Heart left ventricle (tissue), 16 donors: ENCODE measurements at regions not wholly inside any gene's neighbourhood (a gene's known extent, or its start where the extent isn't known, plus 50 kb on each side); places are given as distances from the start of the nearest gene placed in this dataset.
"Not testable (repeated sequence)": the region's sequence is repeated elsewhere in the genome, so short reads cannot be mapped to it uniquely, and the experiment has no call there.

ENCODE experiments used
- ATAC-seq, 4 donors: fragments of 200-7000 bp; cut with Tn5 transposase; one replicate each; pipeline ENCODE4 v1.9.1; 2020 to 2022; ENCODE audit warnings: moderate library complexity in 4 of 4, mild to moderate bottlenecking in 3 of 4, moderate number of reproducible peaks in 1 of 4
- DNase-seq, 5 donors: peaks; one replicate each; pipeline ENCODE4 v3.0.0-alpha.2; 2020
- H3K27ac ChIP-seq, 12 donors: fragments of 200-600 bp; sonication (generic) in 4 of 12; one replicate each; pipeline versions ENCODE4 v1.5.0 to v1.8.0; 2016 to 2022; ENCODE audit warnings: mild to moderate bottlenecking in 2 of 12
- H3K27me3 ChIP-seq, 9 donors: fragments of 200-600 bp; sonication (generic) in 2 of 9; one replicate each; pipeline versions ENCODE4 v1.5.1 to v1.8.0; 2016 to 2022; ENCODE audit warnings: mild to moderate bottlenecking in 3 of 9
- H3K36me3 ChIP-seq, 9 donors: fragments of 200-600 bp; sonication (generic) in 2 of 9; one replicate each; pipeline versions ENCODE4 v1.5.0 to v1.8.0; 2018 to 2022; ENCODE audit warnings: mild to moderate bottlenecking in 2 of 9
- H3K4me1 ChIP-seq, 12 donors: fragments of 200-600 bp; sonication (generic) in 4 of 12; one replicate each; pipeline versions ENCODE4 v1.5.0 to v1.8.0; 2016 to 2022; ENCODE audit warnings: mild to moderate bottlenecking in 3 of 12
- H3K4me3 ChIP-seq, 12 donors: fragments of 200-600 bp; sonication (generic) in 4 of 12; one replicate each; pipeline versions ENCODE4 v1.5.0 to v1.8.0; 2017 to 2022; ENCODE audit warnings: mild to moderate bottlenecking in 9 of 12, moderate library complexity in 4 of 12
- H3K9me3 ChIP-seq, 12 donors: fragments of 200-600 bp; sonication (generic) in 4 of 12; one replicate each; pipeline versions ENCODE4 v1.5.0 to v1.8.0; 2016 to 2022; ENCODE audit warnings: mild to moderate bottlenecking in 1 of 12
- POLR2A ChIP-seq, 2 donors: fragments of 450-650 bp; IDR thresholded peaks; one replicate each; pipeline ENCODE4 v1.6.1; 2017; ENCODE audit warnings: antibody characterized with exemption in 2 of 2, mild to moderate bottlenecking in 2 of 2, moderate library complexity in 2 of 2
- WGBS, 4 donors: extraction: QIAGEN DNeasy Blood & Tissue Kit in 2 of 4; methylation state at CpG; one replicate each; pipeline versions ENCODE4 v1.1.5 to v1.1.7; 2013 to 2018; 5-methylcytosine and 5-hydroxymethylcytosine counted together
- intact Hi-C, 10 donors: fragments of 100-400 bp; cut with DNase I; formaldehyde crosslinking; loops; one replicate each; pipeline versions ENCODE4 v1.11.1 to v1.14.2; 2022
- TF ChIP-seq, protein P1 (sequence below), 12 donors: fragments of 200-600 bp; sonication (generic) in 4 of 12; IDR thresholded peaks; one replicate each; pipeline versions ENCODE4 v1.5.0 to v1.8.0; 2018 to 2022; ENCODE audit warnings: antibody characterized with exemption in 12 of 12, mild to moderate bottlenecking in 5 of 12
- donor health status: ischemic (EF 13 %, LVEDD 7.1; RV severe dilation, severe dysfunction).
- donor health status: healthy with polysubstance abuse.
- donor health status: DM: no; HTN: yes; CAD: no.
- donor health status: DM: no; HTN: no; CAD: no.
- donor health status: ischemic (EF 25% LVEDD 6.9; RV normal size, moderate dysfunction).
- donor health status: ischemic (EF 25% LVEDD 5.7; RV mildly dilated, moderate dysfunction).
- donor health status: healthy.
- donor health status: DM: yes; HTN: yes; CAD: no.
- donor health status: ischemic (EF 35%, LVEDD 5.7; RV mildly dilated, moderate dysfunction).
- donor health status: nonischemic (EF 11% LVEDD 7.7; RV severe dilation, severe dysfunction).
- donor health status: DM: yes; HTN: yes; CAD: no.
- donor health status: PGD.
- donor health status: ischemic (EF 29% LVEDD 5.4; RV normal size, mild dysfunction).
- donor health status: nonischemic (EF 23%, LVEDD 6.1; RV moderate dilation, normal function).

DNA sequence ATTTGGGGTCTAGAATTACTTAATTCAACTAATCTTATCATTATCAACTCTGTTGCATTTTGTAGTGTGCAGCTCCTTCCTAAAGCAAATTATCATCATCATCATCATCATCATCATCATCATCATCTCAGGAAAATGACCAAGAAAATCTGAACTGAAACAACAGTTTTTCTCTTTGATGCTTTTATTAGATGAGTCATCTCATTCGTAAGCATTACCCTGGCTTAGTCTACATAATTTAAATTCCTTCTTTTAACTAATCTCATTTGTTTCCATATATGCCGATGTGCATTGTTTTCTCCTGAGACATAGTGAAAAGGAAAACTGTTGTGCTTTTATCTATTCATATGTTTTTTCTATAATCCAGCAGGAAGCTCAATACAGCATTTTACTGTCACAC, 173.0 kb upstream of the PDE4D start:
- no peaks in the 10 kb centered on the region for H3K27me3 ChIP-seq
- no peak for TF ChIP-seq POLR2A (IDR thresholded peaks at IDR 0.05)
- TF ChIP-seq, protein P1, sequence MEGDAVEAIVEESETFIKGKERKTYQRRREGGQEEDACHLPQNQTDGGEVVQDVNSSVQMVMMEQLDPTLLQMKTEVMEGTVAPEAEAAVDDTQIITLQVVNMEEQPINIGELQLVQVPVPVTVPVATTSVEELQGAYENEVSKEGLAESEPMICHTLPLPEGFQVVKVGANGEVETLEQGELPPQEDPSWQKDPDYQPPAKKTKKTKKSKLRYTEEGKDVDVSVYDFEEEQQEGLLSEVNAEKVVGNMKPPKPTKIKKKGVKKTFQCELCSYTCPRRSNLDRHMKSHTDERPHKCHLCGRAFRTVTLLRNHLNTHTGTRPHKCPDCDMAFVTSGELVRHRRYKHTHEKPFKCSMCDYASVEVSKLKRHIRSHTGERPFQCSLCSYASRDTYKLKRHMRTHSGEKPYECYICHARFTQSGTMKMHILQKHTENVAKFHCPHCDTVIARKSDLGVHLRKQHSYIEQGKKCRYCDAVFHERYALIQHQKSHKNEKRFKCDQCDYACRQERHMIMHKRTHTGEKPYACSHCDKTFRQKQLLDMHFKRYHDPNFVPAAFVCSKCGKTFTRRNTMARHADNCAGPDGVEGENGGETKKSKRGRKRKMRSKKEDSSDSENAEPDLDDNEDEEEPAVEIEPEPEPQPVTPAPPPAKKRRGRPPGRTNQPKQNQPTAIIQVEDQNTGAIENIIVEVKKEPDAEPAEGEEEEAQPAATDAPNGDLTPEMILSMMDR (IDR thresholded peaks at IDR 0.05): no peak
- ATAC-seq: no peak
- no peaks in the 10 kb centered on the region for H3K4me1 ChIP-seq
- H3K9me3 ChIP-seq: peaks cover 0 to 12% (median 0%) of the 10 kb centered on the region in 12 donors
- H3K4me3 ChIP-seq: no peak overlapping the region
- intact Hi-C loops: no loop called here
- 38 to 52% (median 43%) methylated on average over 2 of the region's 2 CpGs for WGBS, 4 donors
- no peak overlapping the region for H3K27ac ChIP-seq
- no peak for DNase-seq
- H3K36me3 ChIP-seq: no peaks in the 10 kb centered on the region

DNA sequence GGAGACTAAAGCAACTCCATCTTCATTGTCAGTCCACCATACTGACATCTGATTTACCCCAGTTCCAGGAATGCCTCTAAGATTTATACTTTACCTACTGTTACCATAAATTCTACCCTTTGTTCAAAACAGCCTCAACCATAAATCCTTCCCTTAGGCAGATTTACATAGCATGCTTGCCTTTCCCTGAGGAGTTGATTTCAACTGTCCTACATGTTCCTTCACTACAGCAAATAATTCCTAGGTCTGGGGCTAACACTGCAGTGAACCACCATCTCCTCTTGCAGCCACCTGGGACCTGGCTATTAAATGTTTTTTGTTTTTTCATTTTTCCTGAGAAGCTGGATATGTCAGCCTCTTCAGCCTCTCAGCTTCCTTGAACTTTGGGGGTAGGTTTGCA, 166.9 kb upstream of the PDE4D start:
- ATAC-seq (no peak), DNase-seq (no peak)
- Histone ChIP-seq H3K4me3 (no peak overlapping the region), H3K27ac (no peak overlapping the region), H3K4me1 (no peaks in the 10 kb centered on the region), H3K36me3 (no peaks in the 10 kb centered on the region), H3K27me3 (no peaks in the 10 kb centered on the region), H3K9me3 (no peaks in the 10 kb centered on the region)
- TF ChIP-seq, protein P1 (IDR thresholded peaks at IDR 0.05): no peak
- no peak for TF ChIP-seq POLR2A (IDR thresholded peaks at IDR 0.05)
- intact Hi-C loops: no loop called here

DNA sequence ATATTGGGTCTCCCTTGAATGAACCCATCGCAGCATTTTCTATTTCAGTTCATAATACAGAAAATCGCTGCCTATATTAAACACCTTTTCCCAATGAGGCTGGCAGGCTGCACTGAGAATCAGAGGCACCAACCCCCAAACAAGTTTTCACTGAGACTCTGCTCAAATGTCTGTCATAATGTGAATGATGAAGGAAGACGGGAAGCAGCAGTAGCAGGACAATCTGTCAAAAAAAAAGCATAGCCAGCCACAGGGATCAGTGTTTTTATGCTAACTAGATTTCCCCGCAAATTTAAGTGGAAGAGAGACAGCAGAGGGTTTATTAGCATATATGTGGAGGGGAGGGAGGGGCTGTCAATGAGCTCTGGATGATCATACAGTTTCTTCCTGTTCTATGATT, 162.7 kb upstream of the PDE4D start:
- Histone ChIP-seq H3K27ac (no peak overlapping the region), H3K9me3 (peaks cover 0 to 18% (median 0%) of the 10 kb centered on the region in 12 donors), H3K4me1 (no peaks in the 10 kb centered on the region), H3K27me3 (no peaks in the 10 kb centered on the region), H3K36me3 (no peaks in the 10 kb centered on the region), H3K4me3 (no peak overlapping the region)
- no peak for TF ChIP-seq POLR2A (IDR thresholded peaks at IDR 0.05)
- TF ChIP-seq, protein P1 (IDR thresholded peaks at IDR 0.05): no peak
- WGBS, 4 donors: 66 to 81% (median 72%) methylated on average over 4 of the region's 4 CpGs
- no peak for ATAC-seq
- no peak for DNase-seq
- intact Hi-C loops: no loop called here

DNA sequence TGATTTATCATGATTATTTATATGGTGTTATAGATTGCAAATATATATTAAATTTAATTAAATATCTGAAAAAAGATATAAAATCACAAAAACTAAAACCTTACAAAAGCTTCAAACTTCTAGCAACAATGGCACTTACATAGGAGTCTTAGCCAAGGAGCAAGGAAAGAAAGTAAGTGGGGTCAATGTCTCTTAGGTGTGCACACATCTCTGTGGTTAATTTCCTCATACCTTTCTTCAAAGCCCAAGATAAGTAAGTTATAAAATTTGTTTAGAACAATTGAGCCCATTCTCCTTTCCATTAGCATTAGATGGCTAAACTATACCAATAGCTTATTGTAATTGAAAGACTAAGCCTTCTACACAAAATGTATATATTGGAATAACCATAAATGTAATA, 161.6 kb upstream of the PDE4D start:
- intact Hi-C loops: no loop called here
- Histone ChIP-seq H3K27me3 (no peaks in the 10 kb centered on the region), H3K36me3 (no peaks in the 10 kb centered on the region), H3K27ac (no peak overlapping the region), H3K4me3 (no peak overlapping the region), H3K9me3 (peaks cover 0 to 21% (median 0%) of the 10 kb centered on the region in 12 donors), H3K4me1 (no peaks in the 10 kb centered on the region)
- TF ChIP-seq, protein P1 (IDR thresholded peaks at IDR 0.05): no peak
- no peak for TF ChIP-seq POLR2A (IDR thresholded peaks at IDR 0.05)
- no peak for ATAC-seq
- DNase-seq: no peak

DNA sequence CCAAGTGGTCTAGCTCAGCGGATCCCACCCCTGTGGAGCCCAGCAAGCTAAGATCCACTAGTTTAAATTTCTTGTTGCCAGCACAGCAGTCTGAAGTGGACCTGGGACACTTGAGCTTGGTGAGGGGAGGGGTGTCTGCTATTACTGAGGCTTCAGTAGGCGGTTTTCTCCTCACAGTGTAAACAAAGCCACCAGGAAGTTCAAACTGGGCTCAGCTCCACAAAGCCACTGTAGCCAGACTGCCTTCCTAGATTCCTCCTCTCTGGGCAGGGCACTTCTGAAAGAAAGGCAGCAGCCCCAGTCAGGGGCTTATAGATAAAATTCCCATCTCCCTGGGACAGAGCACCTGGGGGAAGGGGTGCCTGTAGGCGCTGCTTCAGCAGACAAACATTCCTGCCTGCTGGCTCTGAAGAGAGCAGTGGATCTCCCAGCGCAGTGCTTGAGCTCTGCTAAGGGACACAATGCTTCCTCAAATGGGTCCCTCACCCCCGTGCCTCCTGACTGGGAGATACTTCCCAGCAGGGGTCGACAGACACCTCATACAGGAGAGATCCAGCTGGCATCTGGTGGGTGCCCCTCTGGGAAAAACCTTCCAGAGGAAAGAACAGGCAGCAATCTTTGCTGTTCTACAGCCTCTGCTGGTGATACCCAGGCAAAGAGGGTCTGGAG, 148.6 kb upstream of the PDE4D start:
- H3K4me1 ChIP-seq, H3K4me3 ChIP-seq, ATAC-seq, DNase-seq, H3K27me3 ChIP-seq, H3K9me3 ChIP-seq, H3K36me3 ChIP-seq, intact Hi-C loops, H3K27ac ChIP-seq: not testable (repeated sequence)
- 48 to 65% (median 58%) methylated on average over 6 of the region's 6 CpGs for WGBS, 4 donors

DNA sequence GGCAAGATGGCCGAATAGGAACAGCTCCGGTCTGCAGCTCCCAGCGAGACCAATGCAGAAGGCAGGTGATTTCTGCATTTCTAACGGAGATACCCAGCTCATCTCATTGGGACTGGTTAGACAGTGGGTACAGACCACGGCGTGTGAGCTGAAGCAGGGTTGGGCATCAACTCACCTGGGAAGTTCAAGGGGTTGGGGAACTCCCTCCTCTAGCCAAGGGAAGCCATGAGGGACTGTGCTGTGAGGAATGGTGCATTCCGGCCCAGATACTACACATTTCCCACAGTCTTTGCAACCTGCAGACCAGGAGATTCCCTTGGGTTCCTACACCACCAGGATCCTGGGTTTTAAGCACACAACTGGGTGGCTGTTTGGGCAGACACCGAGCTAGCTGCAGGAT, 148.0 kb upstream of the PDE4D start:
- H3K27me3 ChIP-seq, intact Hi-C loops, ATAC-seq, H3K27ac ChIP-seq, DNase-seq, H3K9me3 ChIP-seq, H3K4me1 ChIP-seq, H3K4me3 ChIP-seq, H3K36me3 ChIP-seq: not testable (repeated sequence)
- 81 to 89% (median 88%) methylated on average over 7 to 8 of the region's 8 CpGs for WGBS, 4 donors
